SU-DHL-6 (cell line): ENCODE measurements at regions not wholly inside any gene's neighbourhood (a gene's known extent, or its start where the extent isn't known, plus 50 kb on each side); places are given as distances from the start of the nearest gene placed in this dataset.

ENCODE experiments used
- H2AFZ ChIP-seq: fragments of 200-600 bp; sonication (generic); 2 replicates; pipeline ENCODE4 v1.6.1; 2014; ENCODE audit warnings: low read depth, mild to moderate bottlenecking, moderate library complexity, mixed read lengths, antibody characterized with exemption, low read length; ENCODE audit not compliant: severe bottlenecking
- H3F3A ChIP-seq: fragments of 200-600 bp; shearing (Covaris generic); 2 replicates; pipeline ENCODE4 v1.6.0; 2016; ENCODE audit warnings: antibody characterized with exemption, mild to moderate bottlenecking; ENCODE audit not compliant: insufficient read depth
- H3K27ac ChIP-seq: fragments of 200-600 bp; sonication (generic); 2 replicates; pipeline ENCODE4 v1.5.1; 2016; ENCODE audit warnings: low read depth, mild to moderate bottlenecking, low read length, moderate library complexity, mixed read lengths
- H3K27me3 ChIP-seq: fragments of 200-600 bp; sonication (generic), shearing (Covaris generic); 2 replicates; pipeline ENCODE4 v1.6.0; 2014; ENCODE audit warnings: mild to moderate bottlenecking, low read length
- H3K36me3 ChIP-seq: fragments of 200-600 bp; sonication (generic); 2 replicates; pipeline ENCODE4 v1.6.1; 2014; ENCODE audit warnings: mild to moderate bottlenecking, low read length, mixed read lengths
- H3K4me2 ChIP-seq: fragments of 300-600, 200-600 bp; shearing (Covaris generic), sonication (generic); 2 replicates; pipeline ENCODE4 v1.6.0; 2014; ENCODE audit warnings: low read length, low read depth, mild to moderate bottlenecking; ENCODE audit not compliant: poor library complexity, severe bottlenecking
- H3K4me3 ChIP-seq: fragments of 200-600 bp; sonication (generic); 2 replicates; pipeline ENCODE4 v1.5.1; 2014; ENCODE audit warnings: antibody characterized with exemption, low read length, mild to moderate bottlenecking, mixed read lengths; ENCODE audit not compliant: insufficient read depth, poor library complexity, severe bottlenecking
- H3K79me2 ChIP-seq: fragments of 200-600 bp; sonication (generic); 2 replicates; pipeline ENCODE4 v1.6.1; 2014; ENCODE audit warnings: mild to moderate bottlenecking, low read length, moderate library complexity; ENCODE audit not compliant: insufficient read depth
- H3K9ac ChIP-seq: fragments of 200-600 bp; sonication (generic); 2 replicates; pipeline ENCODE4 v1.7.0; 2014; ENCODE audit warnings: mild to moderate bottlenecking, low read length
- H3K9me2 ChIP-seq: fragments of 200-600 bp; sonication (generic); replicated peaks from 2 replicates; pipeline ENCODE4 v1.6.1; 2014; ENCODE audit warnings: low read length; ENCODE audit not compliant: insufficient read depth
- H3K9me3 ChIP-seq: fragments of 200-600 bp; sonication (generic); 2 replicates; pipeline ENCODE4 v1.6.1; 2014; ENCODE audit warnings: low read length, mixed read lengths; ENCODE audit not compliant: insufficient read depth
- H4K20me1 ChIP-seq: fragments of 200-600 bp; sonication (generic); 2 replicates; pipeline ENCODE4 v1.6.1; 2014; ENCODE audit warnings: low read depth, mild to moderate bottlenecking, antibody characterized with exemption, low read length, moderate library complexity, mixed read lengths
- EZH2phosphoT487 ChIP-seq: fragments of 200-600 bp; sonication (generic), shearing (Covaris generic); conservative IDR thresholded peaks from 2 replicates; pipeline ENCODE4 v1.6.1; 2018; ENCODE audit warnings: mild to moderate bottlenecking, antibody characterized with exemption, low read length, moderate library complexity, mixed read lengths
- TF ChIP-seq, protein P1 (sequence below): fragments of 200-600 bp; sonication (generic); IDR thresholded peaks from one replicate; pipeline ENCODE4 v1.5.1; 2017; ENCODE audit warnings: antibody characterized with exemption, mild to moderate bottlenecking, low read length, moderate library complexity; ENCODE audit not compliant: insufficient read depth, poor library complexity, severe bottlenecking

GRCh38 chr7:46848311-46848710, 733.6 kb downstream of the TNS3 start:
- no peaks in the 10 kb centered on the region for H3K79me2 ChIP-seq
- H2AFZ ChIP-seq, result no peak overlapping the region

GRCh38 chr7:46847126-46847525, 734.8 kb downstream of the TNS3 start:
- H2AFZ ChIP-seq, result no peak overlapping the region
- no peaks in the 10 kb centered on the region for H3K36me3 ChIP-seq
- H4K20me1 ChIP-seq, result no peaks in the 10 kb centered on the region
- H3K9ac ChIP-seq, result no peak overlapping the region
- H3K4me3 ChIP-seq, result no peak overlapping the region
- H3K9me2 ChIP-seq, result no peaks in the 10 kb centered on the region
- no peak overlapping the region for H3K27ac ChIP-seq
- no peak overlapping the region for H3K4me2 ChIP-seq
- no peaks in the 10 kb centered on the region for H3K79me2 ChIP-seq
- no peaks in the 10 kb centered on the region for H3F3A ChIP-seq
- no peak for TF ChIP-seq EZH2phosphoT487
- TF ChIP-seq, protein P1, sequence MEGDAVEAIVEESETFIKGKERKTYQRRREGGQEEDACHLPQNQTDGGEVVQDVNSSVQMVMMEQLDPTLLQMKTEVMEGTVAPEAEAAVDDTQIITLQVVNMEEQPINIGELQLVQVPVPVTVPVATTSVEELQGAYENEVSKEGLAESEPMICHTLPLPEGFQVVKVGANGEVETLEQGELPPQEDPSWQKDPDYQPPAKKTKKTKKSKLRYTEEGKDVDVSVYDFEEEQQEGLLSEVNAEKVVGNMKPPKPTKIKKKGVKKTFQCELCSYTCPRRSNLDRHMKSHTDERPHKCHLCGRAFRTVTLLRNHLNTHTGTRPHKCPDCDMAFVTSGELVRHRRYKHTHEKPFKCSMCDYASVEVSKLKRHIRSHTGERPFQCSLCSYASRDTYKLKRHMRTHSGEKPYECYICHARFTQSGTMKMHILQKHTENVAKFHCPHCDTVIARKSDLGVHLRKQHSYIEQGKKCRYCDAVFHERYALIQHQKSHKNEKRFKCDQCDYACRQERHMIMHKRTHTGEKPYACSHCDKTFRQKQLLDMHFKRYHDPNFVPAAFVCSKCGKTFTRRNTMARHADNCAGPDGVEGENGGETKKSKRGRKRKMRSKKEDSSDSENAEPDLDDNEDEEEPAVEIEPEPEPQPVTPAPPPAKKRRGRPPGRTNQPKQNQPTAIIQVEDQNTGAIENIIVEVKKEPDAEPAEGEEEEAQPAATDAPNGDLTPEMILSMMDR, result no peak
- H3K27me3 ChIP-seq, result no peaks in the 10 kb centered on the region
- H3K9me3 ChIP-seq, result no peaks in the 10 kb centered on the region

More at GRCh38 chr7:46848311-46848710, 733.6 kb downstream of the TNS3 start:
- H3K27ac ChIP-seq, result no peak overlapping the region
- no peak overlapping the region for H3K9ac ChIP-seq
- no peaks in the 10 kb centered on the region for H3K36me3 ChIP-seq
- TF ChIP-seq, protein P1, result no peak
- TF ChIP-seq EZH2phosphoT487, result no peak
- H3F3A ChIP-seq, result no peaks in the 10 kb centered on the region
- H3K9me2 ChIP-seq, result no peaks in the 10 kb centered on the region
- H3K27me3 ChIP-seq, result no peaks in the 10 kb centered on the region
- H3K9me3 ChIP-seq, result no peaks in the 10 kb centered on the region
- H3K4me2 ChIP-seq, result no peak overlapping the region
- H3K4me3 ChIP-seq, result no peak overlapping the region
- H4K20me1 ChIP-seq, result no peaks in the 10 kb centered on the region

GRCh38 chr7:46844486-46844885, 737.4 kb downstream of the TNS3 start:
- Histone ChIP-seq H3K27me3 (no peaks in the 10 kb centered on the region), H3K9me2 (no peaks in the 10 kb centered on the region)
- TF ChIP-seq, protein P1, result no peak
- TF ChIP-seq EZH2phosphoT487, result no peak

More at GRCh38 chr7:46844486-46844885, 737.4 kb downstream of the TNS3 start:
- Histone ChIP-seq H3K9ac (no peak overlapping the region), H3K4me2 (no peak overlapping the region), H2AFZ (no peak overlapping the region), H3K79me2 (no peaks in the 10 kb centered on the region), H3K9me3 (no peaks in the 10 kb centered on the region), H3F3A (no peaks in the 10 kb centered on the region), H4K20me1 (no peaks in the 10 kb centered on the region), H3K36me3 (no peaks in the 10 kb centered on the region), H3K27ac (no peak overlapping the region), H3K4me3 (no peak overlapping the region)
